Spleen (tissue), 11 donors: ENCODE measurements at regions not wholly inside any gene's neighbourhood (a gene's known extent, or its start where the extent isn't known, plus 50 kb on each side); places are given as distances from the start of the nearest gene placed in this dataset.

Source experiments
- DNase-seq: peaks from one replicate; pipeline ENCODE4 v3.0.0-alpha.2; 2020
- H3K27ac ChIP-seq, 8 donors: fragments of 200-600 bp; sonication (generic) in 7 of 8; 1 replicate in 4 of 8; 2 replicates in 4 of 8; pipeline versions ENCODE4 v1.5.0 to v1.8.0; 2016 to 2021; ENCODE audit warnings: inconsistent platforms in 4 of 8, mild to moderate bottlenecking in 4 of 8, moderate library complexity in 1 of 8
- H3K27me3 ChIP-seq, 7 donors: fragments of 200-600 bp; sonication (generic) in 6 of 7; replicated peaks in 1 of 7; 1 replicate in 4 of 7; 2 replicates in 3 of 7; pipeline versions ENCODE4 v1.5.0 to v1.8.0; 2016 to 2021; ENCODE audit warnings: inconsistent platforms in 3 of 7, mild to moderate bottlenecking in 1 of 7
- H3K36me3 ChIP-seq, 6 donors: fragments of 200-600 bp; sonication (generic) in 5 of 6; 1 replicate in 4 of 6; 2 replicates in 2 of 6; pipeline versions ENCODE4 v1.5.0 to v1.8.0; 2016 to 2021; ENCODE audit warnings: inconsistent platforms in 2 of 6
- H3K4me1 ChIP-seq, 6 donors: fragments of 200-600 bp; sonication (generic) in 5 of 6; 1 replicate in 3 of 6; 2 replicates in 3 of 6; pipeline versions ENCODE4 v1.5.0 to v1.8.0; 2016 to 2021; ENCODE audit warnings: inconsistent platforms in 3 of 6
- H3K4me3 ChIP-seq, 8 donors: fragments of 200-600 bp; sonication (generic) in 7 of 8; 1 replicate in 4 of 8; 2 replicates in 4 of 8; pipeline versions ENCODE4 v1.5.0 to v1.8.0; 2016 to 2021; ENCODE audit warnings: inconsistent platforms in 4 of 8, mild to moderate bottlenecking in 4 of 8, moderate library complexity in 2 of 8
- H3K9me3 ChIP-seq, 8 donors: fragments of 200-600 bp; sonication (generic) in 7 of 8; 1 replicate in 4 of 8; 2 replicates in 4 of 8; pipeline versions ENCODE4 v1.5.0 to v1.8.0; 2016 to 2021; ENCODE audit warnings: inconsistent platforms in 4 of 8
- POLR2A ChIP-seq, 3 donors: fragments of 450-650 bp; IDR thresholded peaks; one replicate each; pipeline ENCODE4 v1.5.1; 2017; ENCODE audit warnings: antibody characterized with exemption in 3 of 3, mild to moderate bottlenecking in 1 of 3
- POLR2AphosphoS5 ChIP-seq, 3 donors: sonication (generic); formaldehyde crosslinking; IDR thresholded peaks; one replicate each; pipeline ENCODE4 v1.5.1; 2017; ENCODE audit warnings: antibody characterized with exemption in 3 of 3
- WGBS, 5 donors: extraction: QIAGEN DNeasy Blood & Tissue Kit in 3 of 5; methylation state at CpG; one replicate each; pipeline versions ENCODE4 v1.1.5 to v1.1.7; 2013 to 2018; 5-methylcytosine and 5-hydroxymethylcytosine counted together
- intact Hi-C: fragments of 100-400 bp; cut with DNase I; formaldehyde crosslinking; loops from one replicate; pipeline ENCODE4 v1.15.0; 2023; ENCODE audit warnings: low total_unique reads
- TF ChIP-seq, protein P1 (sequence below), 11 experiments: fragments of 200-600 bp in 7 of 11; fragments of 450-650 bp in 4 of 11; sonication (generic) in 4 of 11; IDR thresholded peaks in 8 of 11; conservative IDR thresholded peaks in 3 of 11; 1 replicate in 7 of 11; 2 replicates in 4 of 11; pipeline versions ENCODE4 v1.4.0 to v1.8.0; 2016 to 2021; ENCODE audit warnings: antibody characterized with exemption in 11 of 11, inconsistent platforms in 4 of 11, mild to moderate bottlenecking in 1 of 11
- donor health status: healthy with polysubstance abuse.
- donor health status: DM: no; HTN: no; CAD: no; lungs with moderate emphysema.
- donor health status: DM: no; HTN: no; CAD: no.
- donor health status: Bipolar disorder and iron deficiency.
- donor health status: healthy.
- donor health status: DM: no; HTN: no; CAD: no.
- donor health status: DM: yes; HTN: yes; CAD: no.

DNA sequence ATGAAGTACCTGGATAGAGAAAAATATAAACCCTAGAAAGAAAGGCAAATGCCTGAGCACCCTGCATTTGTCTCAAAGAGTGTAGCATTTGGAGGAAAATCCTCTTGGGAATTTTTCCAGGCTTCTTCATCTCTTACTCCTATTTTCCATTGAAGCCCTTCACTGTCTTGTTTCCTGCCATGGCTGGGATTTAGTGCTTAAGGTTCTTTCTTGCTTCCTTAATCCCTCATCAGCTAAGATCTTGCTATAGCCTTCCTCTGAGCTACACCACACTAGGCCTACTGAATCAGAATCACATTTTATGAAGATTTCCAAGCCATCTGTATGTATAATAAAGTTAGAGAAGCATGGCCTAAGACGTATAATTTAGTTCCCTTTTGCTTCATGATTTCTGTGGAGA, 97.5 kb upstream of the PHYHIPL start:
- no peak for DNase-seq
- H3K4me3 ChIP-seq: no peak overlapping the region
- 49 to 82% (median 73%) methylated on average over 1 of the region's 1 CpG for WGBS, 5 donors
- H3K36me3 ChIP-seq: no peaks in the 10 kb centered on the region
- H3K27ac ChIP-seq: no peak overlapping the region
- H3K9me3 ChIP-seq: no peaks in the 10 kb centered on the region
- intact Hi-C loops: no loop called here
- H3K4me1 ChIP-seq: no peaks in the 10 kb centered on the region
- H3K27me3 ChIP-seq: no peaks in the 10 kb centered on the region
- TF ChIP-seq POLR2A (IDR thresholded peaks at IDR 0.05) (no peak), POLR2AphosphoS5 (IDR thresholded peaks at IDR 0.05) (no peak)
- TF ChIP-seq, protein P1, sequence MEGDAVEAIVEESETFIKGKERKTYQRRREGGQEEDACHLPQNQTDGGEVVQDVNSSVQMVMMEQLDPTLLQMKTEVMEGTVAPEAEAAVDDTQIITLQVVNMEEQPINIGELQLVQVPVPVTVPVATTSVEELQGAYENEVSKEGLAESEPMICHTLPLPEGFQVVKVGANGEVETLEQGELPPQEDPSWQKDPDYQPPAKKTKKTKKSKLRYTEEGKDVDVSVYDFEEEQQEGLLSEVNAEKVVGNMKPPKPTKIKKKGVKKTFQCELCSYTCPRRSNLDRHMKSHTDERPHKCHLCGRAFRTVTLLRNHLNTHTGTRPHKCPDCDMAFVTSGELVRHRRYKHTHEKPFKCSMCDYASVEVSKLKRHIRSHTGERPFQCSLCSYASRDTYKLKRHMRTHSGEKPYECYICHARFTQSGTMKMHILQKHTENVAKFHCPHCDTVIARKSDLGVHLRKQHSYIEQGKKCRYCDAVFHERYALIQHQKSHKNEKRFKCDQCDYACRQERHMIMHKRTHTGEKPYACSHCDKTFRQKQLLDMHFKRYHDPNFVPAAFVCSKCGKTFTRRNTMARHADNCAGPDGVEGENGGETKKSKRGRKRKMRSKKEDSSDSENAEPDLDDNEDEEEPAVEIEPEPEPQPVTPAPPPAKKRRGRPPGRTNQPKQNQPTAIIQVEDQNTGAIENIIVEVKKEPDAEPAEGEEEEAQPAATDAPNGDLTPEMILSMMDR (IDR thresholded peaks at IDR 0.05 in 8 of 11, conservative IDR thresholded peaks at IDR 0.05 in 3 of 11): no peak

DNA sequence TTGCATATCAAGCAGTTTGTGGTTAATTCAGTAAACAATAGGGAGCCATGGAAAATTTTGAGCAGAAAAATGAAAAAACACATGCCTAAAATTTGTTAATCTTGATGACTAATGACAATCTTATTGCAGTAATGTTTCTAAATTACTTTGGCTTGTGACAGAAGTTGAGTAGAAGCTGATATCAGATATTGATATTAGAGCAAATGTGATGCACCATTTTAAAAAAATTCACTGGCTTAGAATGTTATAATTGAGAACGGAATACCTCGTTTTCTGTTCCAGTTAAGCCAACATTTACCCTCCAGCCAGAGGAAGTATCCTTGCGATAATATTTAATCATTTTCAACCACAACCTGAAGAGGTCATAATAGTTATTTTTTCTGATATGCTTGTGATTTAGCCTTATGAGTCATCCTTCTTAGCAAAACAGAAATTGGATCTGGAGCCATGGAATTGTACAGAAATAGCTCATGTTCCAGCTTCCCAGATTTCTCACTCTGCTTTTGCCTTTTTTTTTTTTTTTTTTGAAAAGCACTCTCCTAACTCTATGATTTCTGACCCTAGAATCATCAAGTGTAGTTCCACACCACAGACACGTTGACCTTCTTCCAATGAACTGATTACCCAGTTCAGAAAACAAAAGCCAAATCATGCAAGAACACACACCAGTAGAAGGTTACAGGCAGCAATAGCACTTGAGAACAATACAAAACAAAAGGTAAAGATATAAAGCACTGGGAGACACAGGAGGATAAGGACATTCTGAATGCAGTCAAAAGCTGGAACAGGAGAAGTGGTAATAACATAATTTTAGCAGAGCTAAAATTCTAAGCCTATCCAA, 96.8 kb upstream of the PHYHIPL start:
- no peaks in the 10 kb centered on the region for H3K27me3 ChIP-seq
- H3K9me3 ChIP-seq: no peaks in the 10 kb centered on the region
- no peaks in the 10 kb centered on the region for H3K4me1 ChIP-seq
- no peaks in the 10 kb centered on the region for H3K36me3 ChIP-seq
- DNase-seq: no peak
- H3K4me3 ChIP-seq: no peak overlapping the region
- TF ChIP-seq POLR2AphosphoS5 (IDR thresholded peaks at IDR 0.05) (no peak), POLR2A (IDR thresholded peaks at IDR 0.05) (no peak)
- TF ChIP-seq, protein P1 (IDR thresholded peaks at IDR 0.05 in 8 of 11, conservative IDR thresholded peaks at IDR 0.05 in 3 of 11): no peak
- 64 to 85% (median 75%) methylated on average over 4 of the region's 4 CpGs for WGBS, 5 donors
- intact Hi-C loops: no loop called here
- H3K27ac ChIP-seq: no peak overlapping the region

GRCh38 chr10:59082249-59082648, 94.2 kb upstream of the PHYHIPL start:
- no peak for DNase-seq
- H3K4me3 ChIP-seq: no peak overlapping the region
- 72 to 79% (median 78%) methylated on average over 3 of the region's 3 CpGs for WGBS, 5 donors
- TF ChIP-seq, protein P1 (IDR thresholded peaks at IDR 0.05 in 8 of 11, conservative IDR thresholded peaks at IDR 0.05 in 3 of 11): no peak
- TF ChIP-seq POLR2A (IDR thresholded peaks at IDR 0.05) (no peak), POLR2AphosphoS5 (IDR thresholded peaks at IDR 0.05) (no peak)
- H3K27ac ChIP-seq: no peak overlapping the region
- intact Hi-C loops: no loop called here
- H3K4me1 ChIP-seq: no peaks in the 10 kb centered on the region
- H3K27me3 ChIP-seq: no peaks in the 10 kb centered on the region
- H3K36me3 ChIP-seq: no peaks in the 10 kb centered on the region
- H3K9me3 ChIP-seq: no peaks in the 10 kb centered on the region

DNA sequence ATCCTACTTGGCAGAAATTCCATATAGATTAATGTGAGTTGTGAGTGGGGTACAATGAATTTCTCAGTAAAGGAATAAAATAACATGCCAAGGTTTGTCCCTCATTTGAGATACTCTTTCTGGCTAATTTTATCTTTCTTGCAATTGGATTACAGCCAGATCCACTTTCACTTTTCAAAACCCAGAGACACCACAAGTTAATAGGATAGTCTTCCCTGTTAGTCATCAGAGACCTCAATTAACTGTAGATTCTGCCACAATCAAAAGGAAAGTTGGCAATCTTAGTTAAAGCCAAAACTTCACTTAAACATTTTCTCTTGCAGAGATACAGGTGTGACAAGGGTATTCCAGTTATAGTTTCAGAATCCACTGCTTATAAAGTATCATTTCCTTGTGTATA, 91.4 kb upstream of the PHYHIPL start:
- H3K4me1 ChIP-seq: no peaks in the 10 kb centered on the region
- H3K27me3 ChIP-seq: no peaks in the 10 kb centered on the region
- no peaks in the 10 kb centered on the region for H3K36me3 ChIP-seq
- TF ChIP-seq, protein P1 (IDR thresholded peaks at IDR 0.05 in 8 of 11, conservative IDR thresholded peaks at IDR 0.05 in 3 of 11): no peak
- TF ChIP-seq POLR2AphosphoS5 (IDR thresholded peaks at IDR 0.05) (no peak), POLR2A (IDR thresholded peaks at IDR 0.05) (no peak)
- DNase-seq: no peak
- intact Hi-C loops: no loop called here
- no peak overlapping the region for H3K4me3 ChIP-seq
- no peaks in the 10 kb centered on the region for H3K9me3 ChIP-seq
- no peak overlapping the region for H3K27ac ChIP-seq
